ENCODE measurements at regions not wholly inside any gene's neighbourhood (a gene's known extent, or its start where the extent isn't known, plus 50 kb on each side); places are given as distances from the start of the nearest gene placed in this dataset.

DNA sequence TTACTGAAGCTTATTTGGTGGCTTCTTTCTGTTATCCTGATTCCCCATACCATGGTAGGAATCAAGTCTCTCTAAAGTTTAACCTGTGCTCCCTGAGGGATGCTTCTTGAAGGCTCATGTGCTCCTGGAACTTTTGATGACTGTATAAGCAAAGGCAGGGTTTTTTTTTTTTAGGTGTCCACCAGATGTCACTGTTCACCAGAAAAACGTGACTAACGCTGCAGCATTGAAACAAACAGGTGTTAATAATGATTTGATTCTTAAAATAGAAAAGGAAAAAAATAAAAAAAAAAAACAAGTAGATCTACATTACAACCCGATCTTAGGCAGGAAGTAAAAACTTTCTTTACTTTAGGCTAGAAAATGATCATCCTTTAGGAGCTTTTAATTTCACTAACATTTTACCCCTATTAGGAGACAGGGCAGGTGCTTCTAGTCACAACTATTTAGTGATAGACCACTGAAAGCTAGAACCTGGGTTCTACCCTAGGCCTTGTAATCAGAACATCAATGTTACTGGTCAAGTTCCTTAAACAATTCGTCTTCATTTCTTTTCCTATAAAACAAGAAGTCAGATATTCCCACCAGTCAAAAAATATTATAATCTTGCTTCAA is 223.0 kb downstream of the PLA2G4A start:
- TF ChIP-seq BACH2 (CRISPR knock-in tag; IDR thresholded peaks at IDR 0.05; ENCODE audit: borderline replicate concordance) (no peak), ZNF8 (CRISPR knock-in tag; IDR thresholded peaks at IDR 0.05) (no peak), ZFP3 (CRISPR knock-in tag; IDR thresholded peaks at IDR 0.05) (no peak), CSDC2 (CRISPR knock-in tag; IDR thresholded peaks at IDR 0.05) (no peak), ZFP30 (CRISPR knock-in tag; IDR thresholded peaks at IDR 0.05) (no peak), TOX (CRISPR knock-in tag; IDR thresholded peaks at IDR 0.05; ENCODE audit: borderline replicate concordance) (no peak), GLIS3 (CRISPR knock-in tag; IDR thresholded peaks at IDR 0.05) (no peak), ZNF565 (CRISPR knock-in tag; conservative IDR thresholded peaks at IDR 0.05; ENCODE audit: low read depth) (no peak), PATZ1 (CRISPR knock-in tag; IDR thresholded peaks at IDR 0.05; ENCODE audit: borderline replicate concordance) (no peak), ISL1 (CRISPR knock-in tag; IDR thresholded peaks at IDR 0.05) (no peak), RARB (CRISPR knock-in tag; IDR thresholded peaks at IDR 0.05) (no peak), ARNTL (CRISPR knock-in tag; IDR thresholded peaks at IDR 0.05; ENCODE audit: borderline replicate concordance, low read depth) (no peak), PPARA (CRISPR knock-in tag; IDR thresholded peaks at IDR 0.05; ENCODE audit: borderline replicate concordance) (no peak), ESRRG (CRISPR knock-in tag; IDR thresholded peaks at IDR 0.05) (no peak), OSR1 (CRISPR knock-in tag; IDR thresholded peaks at IDR 0.05) (no peak), ZC3H10 (CRISPR knock-in tag; IDR thresholded peaks at IDR 0.05) (no peak)
- TF ChIP-seq, protein P1, sequence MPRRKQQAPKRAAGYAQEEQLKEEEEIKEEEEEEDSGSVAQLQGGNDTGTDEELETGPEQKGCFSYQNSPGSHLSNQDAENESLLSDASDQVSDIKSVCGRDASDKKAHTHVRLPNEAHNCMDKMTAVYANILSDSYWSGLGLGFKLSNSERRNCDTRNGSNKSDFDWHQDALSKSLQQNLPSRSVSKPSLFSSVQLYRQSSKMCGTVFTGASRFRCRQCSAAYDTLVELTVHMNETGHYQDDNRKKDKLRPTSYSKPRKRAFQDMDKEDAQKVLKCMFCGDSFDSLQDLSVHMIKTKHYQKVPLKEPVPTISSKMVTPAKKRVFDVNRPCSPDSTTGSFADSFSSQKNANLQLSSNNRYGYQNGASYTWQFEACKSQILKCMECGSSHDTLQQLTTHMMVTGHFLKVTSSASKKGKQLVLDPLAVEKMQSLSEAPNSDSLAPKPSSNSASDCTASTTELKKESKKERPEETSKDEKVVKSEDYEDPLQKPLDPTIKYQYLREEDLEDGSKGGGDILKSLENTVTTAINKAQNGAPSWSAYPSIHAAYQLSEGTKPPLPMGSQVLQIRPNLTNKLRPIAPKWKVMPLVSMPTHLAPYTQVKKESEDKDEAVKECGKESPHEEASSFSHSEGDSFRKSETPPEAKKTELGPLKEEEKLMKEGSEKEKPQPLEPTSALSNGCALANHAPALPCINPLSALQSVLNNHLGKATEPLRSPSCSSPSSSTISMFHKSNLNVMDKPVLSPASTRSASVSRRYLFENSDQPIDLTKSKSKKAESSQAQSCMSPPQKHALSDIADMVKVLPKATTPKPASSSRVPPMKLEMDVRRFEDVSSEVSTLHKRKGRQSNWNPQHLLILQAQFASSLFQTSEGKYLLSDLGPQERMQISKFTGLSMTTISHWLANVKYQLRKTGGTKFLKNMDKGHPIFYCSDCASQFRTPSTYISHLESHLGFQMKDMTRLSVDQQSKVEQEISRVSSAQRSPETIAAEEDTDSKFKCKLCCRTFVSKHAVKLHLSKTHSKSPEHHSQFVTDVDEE (CRISPR knock-in tag; IDR thresholded peaks at IDR 0.05), result no peak
- TF ChIP-seq, protein P2, sequence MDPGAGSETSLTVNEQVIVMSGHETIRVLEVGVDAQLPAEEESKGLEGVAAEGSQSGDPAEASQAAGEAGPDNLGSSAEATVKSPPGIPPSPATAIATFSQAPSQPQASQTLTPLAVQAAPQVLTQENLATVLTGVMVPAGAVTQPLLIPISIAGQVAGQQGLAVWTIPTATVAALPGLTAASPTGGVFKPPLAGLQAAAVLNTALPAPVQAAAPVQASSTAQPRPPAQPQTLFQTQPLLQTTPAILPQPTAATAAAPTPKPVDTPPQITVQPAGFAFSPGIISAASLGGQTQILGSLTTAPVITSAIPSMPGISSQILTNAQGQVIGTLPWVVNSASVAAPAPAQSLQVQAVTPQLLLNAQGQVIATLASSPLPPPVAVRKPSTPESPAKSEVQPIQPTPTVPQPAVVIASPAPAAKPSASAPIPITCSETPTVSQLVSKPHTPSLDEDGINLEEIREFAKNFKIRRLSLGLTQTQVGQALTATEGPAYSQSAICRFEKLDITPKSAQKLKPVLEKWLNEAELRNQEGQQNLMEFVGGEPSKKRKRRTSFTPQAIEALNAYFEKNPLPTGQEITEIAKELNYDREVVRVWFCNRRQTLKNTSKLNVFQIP (CRISPR knock-in tag; IDR thresholded peaks at IDR 0.05; ENCODE audit: borderline replicate concordance, low read depth), result no peak
- TF ChIP-seq, protein P3, sequence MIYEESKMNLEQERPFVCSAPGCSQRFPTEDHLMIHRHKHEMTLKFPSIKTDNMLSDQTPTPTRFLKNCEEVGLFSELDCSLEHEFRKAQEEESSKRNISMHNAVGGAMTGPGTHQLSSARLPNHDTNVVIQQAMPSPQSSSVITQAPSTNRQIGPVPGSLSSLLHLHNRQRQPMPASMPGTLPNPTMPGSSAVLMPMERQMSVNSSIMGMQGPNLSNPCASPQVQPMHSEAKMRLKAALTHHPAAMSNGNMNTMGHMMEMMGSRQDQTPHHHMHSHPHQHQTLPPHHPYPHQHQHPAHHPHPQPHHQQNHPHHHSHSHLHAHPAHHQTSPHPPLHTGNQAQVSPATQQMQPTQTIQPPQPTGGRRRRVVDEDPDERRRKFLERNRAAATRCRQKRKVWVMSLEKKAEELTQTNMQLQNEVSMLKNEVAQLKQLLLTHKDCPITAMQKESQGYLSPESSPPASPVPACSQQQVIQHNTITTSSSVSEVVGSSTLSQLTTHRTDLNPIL (CRISPR knock-in tag; IDR thresholded peaks at IDR 0.05; ENCODE audit: low read depth), result no peak
- peak; percentile 82 for ATAC-seq

DNA sequence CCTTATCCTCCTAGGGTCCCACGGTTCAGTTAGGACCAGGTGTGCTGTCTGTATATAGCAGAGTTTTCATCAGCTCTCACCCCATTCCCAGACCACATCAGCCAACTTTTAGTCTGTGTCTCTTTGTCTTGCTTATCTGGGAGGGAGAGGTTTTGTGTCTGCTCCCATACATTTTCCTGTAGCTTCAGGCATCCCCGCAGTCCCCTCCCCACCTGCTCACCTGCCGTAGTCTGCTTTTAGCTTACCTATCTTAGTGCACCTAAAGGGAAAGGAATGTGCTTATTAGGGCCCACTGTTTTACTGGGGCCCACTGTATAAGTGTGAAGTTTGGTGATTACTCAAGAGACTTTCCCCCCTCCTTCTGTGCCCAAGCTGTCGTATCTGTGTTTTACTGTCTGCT is 225.1 kb downstream of the PLA2G4A start:
- TF ChIP-seq ZFP3 (CRISPR knock-in tag; IDR thresholded peaks at IDR 0.05) (no peak), ISL1 (CRISPR knock-in tag; IDR thresholded peaks at IDR 0.05) (no peak), ESRRG (CRISPR knock-in tag; IDR thresholded peaks at IDR 0.05) (no peak), ZNF8 (CRISPR knock-in tag; IDR thresholded peaks at IDR 0.05) (no peak)
- ATAC-seq, result no peak

DNA sequence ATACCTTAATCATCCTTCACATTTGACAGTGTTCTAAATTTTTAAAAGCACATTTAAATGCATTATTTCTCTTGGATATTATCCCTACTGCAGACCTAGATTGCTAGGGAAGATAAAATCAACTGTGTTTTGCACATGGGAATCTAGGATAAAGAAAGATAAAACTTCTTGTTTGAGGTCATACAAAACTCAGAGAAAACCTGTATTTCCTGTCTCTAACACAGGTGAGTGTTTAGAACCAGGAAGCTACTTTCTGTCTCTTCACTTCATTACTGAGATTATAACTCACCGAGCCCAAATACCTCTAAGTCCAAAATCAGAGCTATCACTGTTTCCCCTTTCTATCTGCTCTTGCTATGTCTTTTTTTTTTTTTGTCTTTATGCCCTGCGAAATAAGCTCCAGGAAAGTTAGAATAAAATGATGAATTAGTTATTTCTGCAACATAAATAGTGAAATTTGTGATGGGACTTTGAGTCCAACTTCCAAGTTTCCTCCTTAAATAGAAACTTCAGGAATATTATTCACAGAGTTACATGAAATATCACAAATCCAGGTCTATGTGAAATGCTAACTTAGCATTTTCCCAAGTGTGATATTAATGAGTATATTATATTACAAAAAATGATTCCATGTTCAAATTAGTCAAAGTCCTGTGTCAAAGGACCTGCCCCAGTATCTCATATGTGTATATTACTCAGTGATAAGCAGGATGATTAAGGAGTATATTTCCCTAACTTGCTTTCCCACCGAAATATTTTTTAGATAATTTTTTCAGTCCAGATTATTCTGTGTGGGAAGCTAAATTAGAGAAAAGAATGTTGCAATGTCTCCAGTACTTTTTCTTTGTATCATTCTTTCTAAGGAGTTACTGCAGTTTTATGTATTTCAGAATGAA is 226.4 kb downstream of the PLA2G4A start:
- no peak for TF ChIP-seq CSDC2 (CRISPR knock-in tag; IDR thresholded peaks at IDR 0.05)
- TF ChIP-seq SNAI2 (CRISPR knock-in tag; IDR thresholded peaks at IDR 0.05), result no peak
- no peak for TF ChIP-seq PPARA (CRISPR knock-in tag; IDR thresholded peaks at IDR 0.05; ENCODE audit: borderline replicate concordance)
- no peak for ATAC-seq

Measured in SK-N-SH treated with all-trans-retinoic acid at 6 μM for 48 hours (cell line).